ENCODE measurements at regions not wholly inside any gene's neighbourhood (a gene's known extent, or its start where the extent isn't known, plus 50 kb on each side); places are given as distances from the start of the nearest gene placed in this dataset.

GRCh38 chr14:71688576-71688975, 243.7 kb upstream of the RGS6 start:
- DNase-seq: peak in 2 of 3 experiments; percentile 5 to 41

GRCh38 chr14:71690478-71690877, 241.8 kb upstream of the RGS6 start:
- no peak for DNase-seq

- no peak for DNase-seq
These were observed 239.7 kb upstream of the RGS6 start for GRCh38 chr14:71692496-71692895.

- DNase-seq: no peak
These were observed 238.8 kb upstream of the RGS6 start for GRCh38 chr14:71693381-71693780.

GRCh38 chr14:71694591-71695530, 237.4 kb upstream of the RGS6 start:
- DNase-seq: no peak

- DNase-seq: no peak
These were observed 236.4 kb upstream of the RGS6 start for GRCh38 chr14:71695611-71696350.

- no peak for DNase-seq
These were observed 234.2 kb upstream of the RGS6 start for GRCh38 chr14:71698027-71698426.

- no peak for DNase-seq
These were observed 233.6 kb upstream of the RGS6 start for GRCh38 chr14:71698673-71699072.

- DNase-seq: no peak
These were observed 230.2 kb upstream of the RGS6 start for GRCh38 chr14:71701990-71702389.

GRCh38 chr14:71702786-71703185, 229.4 kb upstream of the RGS6 start:
- no peak for DNase-seq

GRCh38 chr14:71703477-71703876, 228.8 kb upstream of the RGS6 start:
- no peak for DNase-seq

GRCh38 chr14:71704210-71704609, 228.0 kb upstream of the RGS6 start:
- no peak for DNase-seq

GRCh38 chr14:71705460-71705859, 226.8 kb upstream of the RGS6 start:
- DNase-seq: no peak

GRCh38 chr14:71709076-71709475, 223.2 kb upstream of the RGS6 start:
- no peak for DNase-seq

GRCh38 chr14:71709987-71710386, 222.2 kb upstream of the RGS6 start:
- DNase-seq: peak in 1 of 3 experiments; percentile 46

- DNase-seq: no peak
These were observed 221.1 kb upstream of the RGS6 start for GRCh38 chr14:71711125-71711524.

- DNase-seq: no peak
These were observed 220.6 kb upstream of the RGS6 start for GRCh38 chr14:71711619-71712018.

- DNase-seq: no peak
These were observed 219.8 kb upstream of the RGS6 start for GRCh38 chr14:71712478-71712877.

- DNase-seq: no peak
These were observed 219.2 kb upstream of the RGS6 start for GRCh38 chr14:71713016-71713415.

GRCh38 chr14:71713451-71713850, 218.8 kb upstream of the RGS6 start:
- DNase-seq: no peak

- DNase-seq: no peak
These were observed 218.0 kb upstream of the RGS6 start for GRCh38 chr14:71714225-71714624.

- peak in 1 of 3 experiments; percentile 53 for DNase-seq
These were observed 216.0 kb upstream of the RGS6 start for GRCh38 chr14:71716041-71716772.

- peak in 2 of 3 experiments; percentile 43 to 48 for DNase-seq
These were observed 211.1 kb upstream of the RGS6 start for GRCh38 chr14:71720978-71721624.
